OCI-LY7 (cell line): ENCODE measurements at regions not wholly inside any gene's neighbourhood (a gene's known extent, or its start where the extent isn't known, plus 50 kb on each side); places are given as distances from the start of the nearest gene placed in this dataset.

Experiments used
- CTCF ChIP-seq: fragments of 200-600 bp; sonication (generic); conservative IDR thresholded peaks from 2 replicates; pipeline ENCODE4 v1.5.1; 2014; ENCODE audit warnings: mild to moderate bottlenecking, antibody characterized with exemption, low read length, moderate library complexity, mixed read lengths
- EZH2phosphoT487 ChIP-seq: fragments of 200-600 bp; sonication (generic); IDR thresholded peaks from 2 replicates; pipeline ENCODE4 v1.6.1; 2018; ENCODE audit warnings: low read depth, borderline replicate concordance, mild to moderate bottlenecking, mixed run types, antibody characterized with exemption, low read length, moderate library complexity, mixed read lengths

GRCh38 chr20:24835195-24835594, 113.9 kb upstream of the CST7 start:
- TF ChIP-seq CTCF, result no peak
- TF ChIP-seq EZH2phosphoT487, result no peak
